ENCODE measurements at regions not wholly inside any gene's neighbourhood (a gene's known extent, or its start where the extent isn't known, plus 50 kb on each side); places are given as distances from the start of the nearest gene placed in this dataset.

GRCh38 chr15:62849316-62850106, 193.0 kb upstream of the TPM1 start:
- Mint-ChIP-seq H3K4me1 (ENCODE audit: low read depth, unreplicated experiment) (peaks cover 65% of the 10 kb centered on the region), H3K36me3 (ENCODE audit: low read depth, unreplicated experiment) (peaks cover 3% of the 10 kb centered on the region), H3K27ac (ENCODE audit: unreplicated experiment) (peak overlapping the region; percentile 100), H3K9me3 (ENCODE audit: unreplicated experiment) (no peaks in the 10 kb centered on the region), H3K27me3 (ENCODE audit: low read depth, unreplicated experiment) (no peaks in the 10 kb centered on the region), H3K4me3 (ENCODE audit: unreplicated experiment) (no peak overlapping the region)
- Histone ChIP-seq H2AFZ (ENCODE audit: low read depth, low read length) (no peak overlapping the region), H3K79me2 (ENCODE audit: insufficient read depth, low read length) (no peaks in the 10 kb centered on the region), H3K9me3 (ENCODE audit: insufficient read depth, low read depth, low read length) (no peaks in the 10 kb centered on the region), H3K4me2 (ENCODE audit: low read length) (peak overlapping the region; percentile 7), H3K27ac (ENCODE audit: low read depth, low read length) (peak overlapping the region; percentile 90), H3K4me1 (ENCODE audit: insufficient read depth, low read length) (peaks cover 44% of the 10 kb centered on the region), H3K27me3 (ENCODE audit: insufficient read depth, low read length) (no peaks in the 10 kb centered on the region), H3K36me3 (ENCODE audit: insufficient read depth, low read length) (no peaks in the 10 kb centered on the region), H4K20me1 (ENCODE audit: insufficient read depth, low read length) (no peaks in the 10 kb centered on the region), H3K4me3 (ENCODE audit: insufficient read depth, low read depth, low read length) (no peak overlapping the region), H3K9ac (ENCODE audit: low read length) (peak overlapping the region; percentile 57)
- no peak for TF ChIP-seq EZH2 (IDR thresholded peaks at IDR 0.05; ENCODE audit: insufficient read depth, low read length)
- TF ChIP-seq, protein P1, sequence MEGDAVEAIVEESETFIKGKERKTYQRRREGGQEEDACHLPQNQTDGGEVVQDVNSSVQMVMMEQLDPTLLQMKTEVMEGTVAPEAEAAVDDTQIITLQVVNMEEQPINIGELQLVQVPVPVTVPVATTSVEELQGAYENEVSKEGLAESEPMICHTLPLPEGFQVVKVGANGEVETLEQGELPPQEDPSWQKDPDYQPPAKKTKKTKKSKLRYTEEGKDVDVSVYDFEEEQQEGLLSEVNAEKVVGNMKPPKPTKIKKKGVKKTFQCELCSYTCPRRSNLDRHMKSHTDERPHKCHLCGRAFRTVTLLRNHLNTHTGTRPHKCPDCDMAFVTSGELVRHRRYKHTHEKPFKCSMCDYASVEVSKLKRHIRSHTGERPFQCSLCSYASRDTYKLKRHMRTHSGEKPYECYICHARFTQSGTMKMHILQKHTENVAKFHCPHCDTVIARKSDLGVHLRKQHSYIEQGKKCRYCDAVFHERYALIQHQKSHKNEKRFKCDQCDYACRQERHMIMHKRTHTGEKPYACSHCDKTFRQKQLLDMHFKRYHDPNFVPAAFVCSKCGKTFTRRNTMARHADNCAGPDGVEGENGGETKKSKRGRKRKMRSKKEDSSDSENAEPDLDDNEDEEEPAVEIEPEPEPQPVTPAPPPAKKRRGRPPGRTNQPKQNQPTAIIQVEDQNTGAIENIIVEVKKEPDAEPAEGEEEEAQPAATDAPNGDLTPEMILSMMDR (IDR thresholded peaks at IDR 0.05; ENCODE audit: insufficient read depth, low read depth, low read length), result no peak
- DNase-seq (ENCODE audit: low read depth) (peak; percentile 61), FAIRE-seq (peak; percentile 34)

DNA sequence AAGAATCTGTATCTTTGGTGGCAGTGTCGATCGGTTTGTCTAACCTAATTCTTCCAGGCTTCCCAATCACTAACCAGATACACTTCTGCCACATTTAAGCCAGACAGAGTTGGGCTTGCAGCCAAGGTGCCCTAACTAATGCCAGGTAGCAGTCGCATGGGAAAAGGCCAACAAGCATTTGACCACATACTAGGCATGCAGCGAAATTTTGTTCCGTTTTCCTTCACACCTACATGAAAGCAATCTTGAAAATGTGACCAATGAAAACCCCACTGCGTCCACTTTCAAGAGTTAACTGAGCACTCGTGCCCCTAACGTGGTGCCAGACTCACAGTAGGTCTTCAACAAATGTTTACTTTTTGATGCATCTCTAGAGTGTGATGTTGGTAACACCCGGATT, 192.2 kb upstream of the TPM1 start:
- H3K4me1 Mint-ChIP-seq (ENCODE audit: low read depth, unreplicated experiment), result peaks cover 57% of the 10 kb centered on the region
- no peaks in the 10 kb centered on the region for H3K9me3 Mint-ChIP-seq (ENCODE audit: unreplicated experiment)
- H3K4me2 ChIP-seq (ENCODE audit: low read length), result peak overlapping the region; percentile 75
- H3K9me3 ChIP-seq (ENCODE audit: insufficient read depth, low read depth, low read length), result no peaks in the 10 kb centered on the region
- peaks cover 42% of the 10 kb centered on the region for H3K4me1 ChIP-seq (ENCODE audit: insufficient read depth, low read length)
- H3K36me3 ChIP-seq (ENCODE audit: insufficient read depth, low read length), result no peaks in the 10 kb centered on the region
- no peaks in the 10 kb centered on the region for H3K27me3 Mint-ChIP-seq (ENCODE audit: low read depth, unreplicated experiment)
- peak overlapping the region; percentile 90 for H3K27ac ChIP-seq (ENCODE audit: low read depth, low read length)
- TF ChIP-seq, protein P1 (IDR thresholded peaks at IDR 0.05; ENCODE audit: insufficient read depth, low read depth, low read length), result no peak
- TF ChIP-seq EZH2 (IDR thresholded peaks at IDR 0.05; ENCODE audit: insufficient read depth, low read length), result no peak
- FAIRE-seq (no peak), DNase-seq (ENCODE audit: low read depth) (peak; percentile 12)
- H4K20me1 ChIP-seq (ENCODE audit: insufficient read depth, low read length), result no peaks in the 10 kb centered on the region
- H2AFZ ChIP-seq (ENCODE audit: low read depth, low read length), result peak overlapping the region; percentile 45
- H3K4me3 ChIP-seq (ENCODE audit: insufficient read depth, low read depth, low read length), result no peak overlapping the region
- H3K27ac Mint-ChIP-seq (ENCODE audit: unreplicated experiment), result peak overlapping the region; percentile 100
- no peaks in the 10 kb centered on the region for H3K79me2 ChIP-seq (ENCODE audit: insufficient read depth, low read length)
- H3K9ac ChIP-seq (ENCODE audit: low read length), result peak overlapping the region; percentile 57
- peak overlapping the region; percentile 14 for H3K4me3 Mint-ChIP-seq (ENCODE audit: unreplicated experiment)
- no peaks in the 10 kb centered on the region for H3K36me3 Mint-ChIP-seq (ENCODE audit: low read depth, unreplicated experiment)
- H3K27me3 ChIP-seq (ENCODE audit: insufficient read depth, low read length), result no peaks in the 10 kb centered on the region

- DNase-seq (ENCODE audit: low read depth) (peak; percentile 95), FAIRE-seq (peak; percentile 74)
- no peaks in the 10 kb centered on the region for H3K36me3 ChIP-seq (ENCODE audit: insufficient read depth, low read length)
- H3K9ac ChIP-seq (ENCODE audit: low read length), result peak overlapping the region; percentile 70
- H3K4me3 Mint-ChIP-seq (ENCODE audit: unreplicated experiment), result peak overlapping the region; percentile 17
- no peaks in the 10 kb centered on the region for H4K20me1 ChIP-seq (ENCODE audit: insufficient read depth, low read length)
- no peaks in the 10 kb centered on the region for H3K27me3 ChIP-seq (ENCODE audit: insufficient read depth, low read length)
- TF ChIP-seq, protein P1 (IDR thresholded peaks at IDR 0.05; ENCODE audit: insufficient read depth, low read depth, low read length), result no peak
- H3K4me1 ChIP-seq (ENCODE audit: insufficient read depth, low read length), result peaks cover 36% of the 10 kb centered on the region
- no peaks in the 10 kb centered on the region for H3K79me2 ChIP-seq (ENCODE audit: insufficient read depth, low read length)
- H3K4me3 ChIP-seq (ENCODE audit: insufficient read depth, low read depth, low read length), result no peak overlapping the region
- H3K9me3 ChIP-seq (ENCODE audit: insufficient read depth, low read depth, low read length), result no peaks in the 10 kb centered on the region
- no peaks in the 10 kb centered on the region for H3K27me3 Mint-ChIP-seq (ENCODE audit: low read depth, unreplicated experiment)
- peaks cover 51% of the 10 kb centered on the region for H3K4me1 Mint-ChIP-seq (ENCODE audit: low read depth, unreplicated experiment)
- H3K9me3 Mint-ChIP-seq (ENCODE audit: unreplicated experiment), result no peaks in the 10 kb centered on the region
- peak overlapping the region; percentile 75 for H3K4me2 ChIP-seq (ENCODE audit: low read length)
- H2AFZ ChIP-seq (ENCODE audit: low read depth, low read length), result peak overlapping the region; percentile 45
- peak overlapping the region; percentile 90 for H3K27ac ChIP-seq (ENCODE audit: low read depth, low read length)
- peak overlapping the region; percentile 100 for H3K27ac Mint-ChIP-seq (ENCODE audit: unreplicated experiment)
- no peaks in the 10 kb centered on the region for H3K36me3 Mint-ChIP-seq (ENCODE audit: low read depth, unreplicated experiment)
Measured at GRCh38 chr15:62850791-62851291, 191.7 kb upstream of the TPM1 start.
